ENCODE measurements at regions not wholly inside any gene's neighbourhood (a gene's known extent, or its start where the extent isn't known, plus 50 kb on each side); places are given as distances from the start of the nearest gene placed in this dataset.

- ChIA-PET POLR2A (no interaction called here), CTCF (no interaction called here)
- Histone ChIP-seq H3K9ac (replicated peaks; ENCODE audit: extremely low read depth, insufficient read depth, low read length) (no peak overlapping the region), H3K4me1 (ENCODE audit: control insufficient read depth, extremely low read depth, insufficient read depth, low read length) (no peaks in the 10 kb centered on the region), H4K20me1 (replicated peaks; ENCODE audit: control insufficient read depth, extremely low read depth, insufficient read depth, low read length) (no peaks in the 10 kb centered on the region), H3K9me1 (replicated peaks; ENCODE audit: control insufficient read depth, extremely low read depth, insufficient read depth, low read length) (no peaks in the 10 kb centered on the region), H3K36me3 (ENCODE audit: control insufficient read depth in 2 of 2, extremely low read depth in 1 of 2, insufficient read depth in 2 of 2, low read length in 2 of 2) (no peaks in the 10 kb centered on the region), H3K27ac (ENCODE audit: insufficient read depth, low read depth, low read length) (no peak overlapping the region), H3K4me3 (replicated peaks in 1 of 3; ENCODE audit: insufficient read depth in 1 of 3, low read depth in 1 of 3, low read length in 3 of 3) (no peak overlapping the region), H3K9me3 (replicated peaks; ENCODE audit: control insufficient read depth, insufficient read depth, low read length) (no peaks in the 10 kb centered on the region), H2AFZ (ENCODE audit: low read depth, low read length) (no peak overlapping the region), H3K27me3 (ENCODE audit: control insufficient read depth in 2 of 2, insufficient read depth in 2 of 2, low read length in 2 of 2) (peaks cover 0 to 2% of the 10 kb centered on the region in 2 experiments), H3K79me2 (ENCODE audit: control insufficient read depth, insufficient read depth, low read length) (no peaks in the 10 kb centered on the region), H3K4me2 (ENCODE audit: insufficient read depth, low read length) (no peak overlapping the region)
- intact Hi-C loops (cut with micrococcal nuclease) (no loop called here), dilution Hi-C loops (cut with MboI; ENCODE audit: extremely low pct_ligation_motif_present, low sequenced_read_pairs) (no loop called here)
- FAIRE-seq (no peak), DNase-seq (ENCODE audit: low read depth, low spot score) (no peak)
- no peak for TF ChIP-seq POLR2A (IDR thresholded peaks at IDR 0.05; ENCODE audit: low read depth, low read length)
- no peak for TF ChIP-seq MAX (IDR thresholded peaks at IDR 0.05; ENCODE audit: insufficient read depth, insufficient read length)
- no peak for TF ChIP-seq GATA2 (IDR thresholded peaks at IDR 0.05; ENCODE audit: insufficient read depth, insufficient read length, low read depth, low read length)
- TF ChIP-seq POLR2AphosphoS5 (IDR thresholded peaks at IDR 0.05; ENCODE audit: insufficient read depth, low read depth, low read length), result no peak
- TF ChIP-seq MYC (IDR thresholded peaks at IDR 0.05; ENCODE audit: low read depth, low read length), result no peak
- no peak for TF ChIP-seq FOS (IDR thresholded peaks at IDR 0.05; ENCODE audit: borderline replicate concordance, insufficient read depth, low read length)
- TF ChIP-seq CTCF (IDR thresholded peaks at IDR 0.05; ENCODE audit: extremely low read depth in 1 of 2, insufficient read depth in 1 of 2, low read depth in 1 of 2, low read length in 2 of 2), result no peak
- no peak for TF ChIP-seq EZH2 (IDR thresholded peaks at IDR 0.05; ENCODE audit: borderline replicate concordance, low read depth, low read length, severe bottlenecking)
- TF ChIP-seq JUN (IDR thresholded peaks at IDR 0.05; ENCODE audit: borderline replicate concordance, insufficient read depth, insufficient read length, low read depth), result no peak
- BruUV-seq (replicated peaks), result no TSS peak
Measured at GRCh38 chr3:15924914-15925313, 127.1 kb upstream of the ANKRD28 start.

Measured in endothelial cell of umbilical vein (primary cell).